ENCODE measurements at regions not wholly inside any gene's neighbourhood (a gene's known extent, or its start where the extent isn't known, plus 50 kb on each side); places are given as distances from the start of the nearest gene placed in this dataset.

GRCh38 chr10:78416031-78417011, 382.7 kb downstream of the RPS24 start:
- no peaks in the 10 kb centered on the region for H3K79me2 ChIP-seq (ENCODE audit: control insufficient read depth, insufficient read depth, low read length)
- H3K9me3 ChIP-seq (ENCODE audit: control extremely low read depth in 1 of 3, control insufficient read depth in 2 of 3, insufficient read depth in 1 of 3, low read length in 2 of 3): no peaks in the 10 kb centered on the region
- H3K9ac ChIP-seq (ENCODE audit: low read length): no peak overlapping the region
- Mint-ChIP-seq H3K27ac (no peak overlapping the region), H3K4me1 (no peaks in the 10 kb centered on the region), H3K27me3 (peaks cover 17% of the 10 kb centered on the region), H3K9me3 (ENCODE audit: insufficient read depth) (no peaks in the 10 kb centered on the region), H3K4me3 (no peak overlapping the region)
- TF ChIP-seq EZH2 (IDR thresholded peaks at IDR 0.05; ENCODE audit: borderline replicate concordance, insufficient read depth, low read depth, low read length, poor library complexity, severe bottlenecking) (no peak), CTCF (IDR thresholded peaks at IDR 0.05) (no peak)
- ATAC-seq (ENCODE audit: low read depth) (no peak), DNase-seq (no peak)
- H4K20me1 ChIP-seq (ENCODE audit: control insufficient read depth, insufficient read depth, low read length, poor library complexity, severe bottlenecking): no peaks in the 10 kb centered on the region
- 51% methylated on average over 2 of the region's 3 CpGs for WGBS (ENCODE audit: insufficient coverage)
- H3K27me3 ChIP-seq (replicated peaks in 1 of 4; ENCODE audit: control extremely low read depth in 1 of 4, control insufficient read depth in 3 of 4, insufficient read depth in 4 of 4, low read length in 3 of 4): peaks cover 0 to 2% (median under 1%) of the 10 kb centered on the region in 4 experiments
- intact Hi-C loops (cut with micrococcal nuclease): no loop called here
- H2AFZ ChIP-seq (ENCODE audit: insufficient read depth, low read depth, low read length, poor library complexity, severe bottlenecking): no peak overlapping the region
- H3K4me3 ChIP-seq (ENCODE audit: control extremely low read depth in 1 of 5, extremely low read depth in 1 of 5, insufficient read depth in 1 of 5, low read depth in 2 of 5, low read length in 4 of 5): no peak overlapping the region
- ChIA-PET CTCF (no interaction called here), POLR2A (no interaction called here)
- H3K4me1 ChIP-seq (ENCODE audit: control insufficient read depth in 2 of 2, insufficient read depth in 2 of 2, low read length in 2 of 2): no peaks in the 10 kb centered on the region
- H3K27ac ChIP-seq (ENCODE audit: low read length in 2 of 2): no peak overlapping the region
- no peaks in the 10 kb centered on the region for H3K36me3 ChIP-seq (replicated peaks in 1 of 2; ENCODE audit: control extremely low read depth in 1 of 2, control insufficient read depth in 1 of 2, extremely low read depth in 1 of 2, insufficient read depth in 2 of 2, low read length in 1 of 2)
- no peak overlapping the region for H3K4me2 ChIP-seq (replicated peaks; ENCODE audit: low read depth, low read length, poor library complexity, severe bottlenecking)
